IMR-90 (cell line): ENCODE measurements at regions not wholly inside any gene's neighbourhood (a gene's known extent, or its start where the extent isn't known, plus 50 kb on each side); places are given as distances from the start of the nearest gene placed in this dataset.

Experiments used
- ATAC-seq: fragments of 200-7000 bp; cut with Tn5 transposase; 2 replicates; pipeline ENCODE4 v1.9.1; 2020; ENCODE audit warnings: low read depth, mild to moderate bottlenecking, moderate library complexity
- BruUV-seq: library from RNA; stranded (reverse); fragments of 400-500 nt; replicated peaks from 2 replicates; lab custom pipeline; 2021; lab: Mats Ljungman, UMichigan
- CTCF ChIA-PET: fragments of 300-600 bp; formaldehyde crosslinking; extraction: SDS; loops from one replicate; lab custom pipeline; 2021; ENCODE audit warnings: antibody characterized with exemption; lab: Yijun Ruan, JAX
- POLR2A ChIA-PET: fragments of 300-600 bp; sonication (Branson Sonifier 250); formaldehyde crosslinking; loops from one replicate; lab custom pipeline; 2022; ENCODE audit warnings: antibody characterized with exemption; ENCODE audit not compliant: unreplicated experiment; lab: Charles Lee
- DNase-seq: peaks from one replicate; pipeline ENCODE4 v3.0.0; 2013
- H2AFZ ChIP-seq: replicated peaks from 2 replicates; pipeline ENCODE3; 2013; ENCODE audit warnings: low read length, mild to moderate bottlenecking; ENCODE audit not compliant: poor library complexity
- H2AK5ac ChIP-seq: 2 replicates; pipeline ENCODE4 v1.6.1; 2013; ENCODE audit warnings: low read depth, low read length, inconsistent platforms
- H2AK9ac ChIP-seq: replicated peaks from 2 replicates; pipeline ENCODE3; 2013; ENCODE audit warnings: mild to moderate bottlenecking, low read depth, low read length, moderate library complexity; ENCODE audit not compliant: poor library complexity
- H2BK120ac ChIP-seq: 2 replicates; pipeline ENCODE4 v1.6.1; 2013; ENCODE audit warnings: low read depth, low read length, inconsistent platforms
- H2BK15ac ChIP-seq: 3 replicates; pipeline ENCODE4 v1.6.1; 2013; ENCODE audit warnings: low read depth, low read length, inconsistent platforms
- H2BK20ac ChIP-seq: 2 replicates; pipeline ENCODE4 v1.6.1; 2013; ENCODE audit warnings: low read depth, mild to moderate bottlenecking, inconsistent platforms, low read length, moderate library complexity
- H2BK5ac ChIP-seq: 2 replicates; pipeline ENCODE4 v1.6.1; 2013; ENCODE audit warnings: mild to moderate bottlenecking, low read depth, low read length, inconsistent platforms; ENCODE audit not compliant: poor library complexity, severe bottlenecking
- H3K14ac ChIP-seq: replicated peaks from 2 replicates; pipeline ENCODE4 v1.6.1; 2013; ENCODE audit warnings: low read depth, low read length, inconsistent platforms
- H3K18ac ChIP-seq: 2 replicates; pipeline ENCODE4 v1.6.1; 2013; ENCODE audit warnings: low read depth, low read length, control low read depth
- H3K23ac ChIP-seq: 2 replicates; pipeline ENCODE4 v1.6.1; 2013; ENCODE audit warnings: low read depth, low read length, inconsistent platforms
- H3K27ac ChIP-seq: 2 replicates; pipeline ENCODE4 v1.5.1; 2013; ENCODE audit warnings: mild to moderate bottlenecking, control low read depth, low read length; ENCODE audit not compliant: insufficient read depth
- H3K27me3 ChIP-seq: 2 replicates; pipeline ENCODE4 v1.6.1; 2013; ENCODE audit warnings: low read length; ENCODE audit not compliant: control insufficient read depth, insufficient read depth
- H3K36me3 ChIP-seq: 2 replicates; pipeline ENCODE4 v1.6.1; 2013; ENCODE audit warnings: low read length, mixed read lengths; ENCODE audit not compliant: control insufficient read depth, insufficient read depth
- H3K4ac ChIP-seq: 2 replicates; pipeline ENCODE4 v1.6.1; 2013; ENCODE audit warnings: low read depth, low read length, inconsistent platforms
- H3K4me1 ChIP-seq: 2 replicates; pipeline ENCODE4 v1.6.1; 2013; ENCODE audit warnings: low read length, mixed read lengths; ENCODE audit not compliant: control insufficient read depth, insufficient read depth
- H3K4me2 ChIP-seq: 2 replicates; pipeline ENCODE4 v1.6.1; 2013; ENCODE audit warnings: low read depth, mild to moderate bottlenecking, control low read depth, low read length, moderate library complexity
- H3K4me3 ChIP-seq: 2 replicates; pipeline ENCODE4 v1.5.1; 2013; ENCODE audit warnings: low read depth, mild to moderate bottlenecking, control low read depth, low read length, moderate library complexity; ENCODE audit not compliant: insufficient read depth
- H3K56ac ChIP-seq: 2 replicates; pipeline ENCODE4 v1.6.1; 2013; ENCODE audit warnings: low read length, inconsistent platforms; ENCODE audit not compliant: insufficient read depth; ENCODE audit errors: extremely low read depth
- H3K79me1 ChIP-seq, 2 experiments: 2 replicates each; pipeline ENCODE4 v1.6.1; 2013; ENCODE audit warnings: low read length in 2 of 2, inconsistent platforms in 1 of 2, low read depth in 1 of 2
- H3K9ac ChIP-seq: 2 replicates; pipeline ENCODE4 v1.6.1; 2013; ENCODE audit warnings: low read depth, low read length, control low read depth
- H3K9me1 ChIP-seq: 2 replicates; pipeline ENCODE4 v1.6.1; 2013; ENCODE audit warnings: low read length, inconsistent platforms; ENCODE audit not compliant: insufficient read depth
- H3K9me3 ChIP-seq: 2 replicates; pipeline ENCODE4 v1.6.1; 2013; ENCODE audit warnings: low read length; ENCODE audit not compliant: control insufficient read depth, insufficient read depth
- H4K20me1 ChIP-seq: 2 replicates; pipeline ENCODE4 v1.6.1; 2013; ENCODE audit warnings: low read length, inconsistent platforms; ENCODE audit not compliant: insufficient read depth
- H4K5ac ChIP-seq: 2 replicates; pipeline ENCODE4 v1.6.1; 2013; ENCODE audit warnings: mild to moderate bottlenecking, low read depth, low read length, control low read depth
- H4K8ac ChIP-seq, 2 experiments: 2 replicates each; pipeline ENCODE4 v1.6.1; 2013; ENCODE audit warnings: low read depth in 2 of 2, low read length in 2 of 2, control low read depth in 1 of 2, inconsistent platforms in 1 of 2
- H4K91ac ChIP-seq: 2 replicates; pipeline ENCODE4 v1.6.1; 2013; ENCODE audit warnings: low read depth, low read length, inconsistent platforms; ENCODE audit not compliant: insufficient read depth
- BHLHE40 ChIP-seq: fragments of 150-350 bp; IDR thresholded peaks from 2 replicates; pipeline ENCODE4 v1.6.1; 2016; ENCODE audit warnings: mild to moderate bottlenecking, low read depth, low read length
- CEBPB ChIP-seq: IDR thresholded peaks from 2 replicates; pipeline ENCODE4 v1.6.1; 2012; ENCODE audit warnings: low read depth, low read length, improper control_type of control experiment
- CHD1 ChIP-seq: IDR thresholded peaks from 2 replicates; pipeline ENCODE4 v1.6.1; 2012; ENCODE audit warnings: low read depth, low read length, improper control_type of control experiment
- FOS ChIP-seq: fragments of 150-350 bp; IDR thresholded peaks from 2 replicates; pipeline ENCODE4 v1.6.1; 2016; ENCODE audit warnings: low read depth, low read length
- MAFK ChIP-seq: IDR thresholded peaks from 2 replicates; pipeline ENCODE4 v1.6.1; 2012; ENCODE audit warnings: low read depth, low read length, improper control_type of control experiment
- MAZ ChIP-seq: IDR thresholded peaks from 2 replicates; pipeline ENCODE4 v1.6.1; 2012; ENCODE audit warnings: low read depth, mild to moderate bottlenecking, low read length, improper control_type of control experiment, moderate library complexity, borderline replicate concordance
- MXI1 ChIP-seq: IDR thresholded peaks from 2 replicates; pipeline ENCODE4 v1.6.1; 2012; ENCODE audit warnings: low read depth, mild to moderate bottlenecking, low read length, moderate library complexity, borderline replicate concordance
- NFE2L2 ChIP-seq: fragments of 150-350 bp; IDR thresholded peaks from 2 replicates; pipeline ENCODE4 v1.6.1; 2016; ENCODE audit warnings: low read depth, mild to moderate bottlenecking, low read length
- POLR2A ChIP-seq: IDR thresholded peaks from 2 replicates; pipeline ENCODE4 v1.6.1; 2012; ENCODE audit warnings: mild to moderate bottlenecking, low read depth, low read length
- RAD21 ChIP-seq: IDR thresholded peaks from 2 replicates; pipeline ENCODE4 v1.6.1; 2012; ENCODE audit warnings: low read length, improper control_type of control experiment
- RCOR1 ChIP-seq: IDR thresholded peaks from 2 replicates; pipeline ENCODE4 v1.6.1; 2012; ENCODE audit warnings: mild to moderate bottlenecking, low read length, improper control_type of control experiment; ENCODE audit not compliant: insufficient replicate concordance
- RFX5 ChIP-seq: IDR thresholded peaks from 2 replicates; pipeline ENCODE4 v1.8.0; 2012; ENCODE audit warnings: low read depth, mild to moderate bottlenecking, low read length, moderate library complexity
- SMC3 ChIP-seq: fragments of 150-350 bp; IDR thresholded peaks from 2 replicates; pipeline ENCODE4 v1.6.1; 2016; ENCODE audit warnings: low read depth, mild to moderate bottlenecking, antibody characterized with exemption, low read length, moderate library complexity
- WGBS, 2 experiments: methylation state at CpG; one replicate each; pipeline versions ENCODE4 v1.1.5 to v1.1.7; 2013; ENCODE audit warnings: missing lambda C conversion rate in 2 of 2; ENCODE audit not compliant: insufficient read length in 1 of 2; ENCODE audit errors: extremely low coverage in 2 of 2; 5-methylcytosine and 5-hydroxymethylcytosine counted together
- dilution Hi-C: fragments of 300-500 bp; cut with HindIII; formaldehyde crosslinking; loops from one replicate; pipeline ENCODE4 v1.14.3; 2018; ENCODE audit warnings: low sequenced_read_pairs; ENCODE audit not compliant: unreplicated experiment
- in situ Hi-C: fragments of 300-500 bp; cut with MboI; formaldehyde crosslinking; loops from 3 replicates; pipeline ENCODE4 v1.14.3; 2019; ENCODE audit warnings: low sequenced_read_pairs, inconsistent platforms, mixed read lengths
- intact Hi-C: fragments of 100-400 bp; cut with micrococcal nuclease; formaldehyde crosslinking; loops from 2 replicates; pipeline ENCODE4 v1.10.0; 2022
- TF ChIP-seq, protein P1 (sequence below): conservative IDR thresholded peaks from 2 replicates; pipeline ENCODE4 v1.5.1; 2012; ENCODE audit warnings: mild to moderate bottlenecking, low read depth, low read length, improper control_type of control experiment
- TF ChIP-seq, protein P2 (sequence below): fragments of 150-350 bp; IDR thresholded peaks from 2 replicates; pipeline ENCODE4 v1.6.1; 2017; ENCODE audit warnings: mild to moderate bottlenecking, antibody characterized with exemption, low read length, low read depth
- TF ChIP-seq, protein P3 (sequence below): fragments of 150-350 bp; IDR thresholded peaks from 2 replicates; pipeline ENCODE4 v1.6.1; 2016; ENCODE audit warnings: low read depth, mild to moderate bottlenecking, low read length, moderate library complexity, borderline replicate concordance

DNA sequence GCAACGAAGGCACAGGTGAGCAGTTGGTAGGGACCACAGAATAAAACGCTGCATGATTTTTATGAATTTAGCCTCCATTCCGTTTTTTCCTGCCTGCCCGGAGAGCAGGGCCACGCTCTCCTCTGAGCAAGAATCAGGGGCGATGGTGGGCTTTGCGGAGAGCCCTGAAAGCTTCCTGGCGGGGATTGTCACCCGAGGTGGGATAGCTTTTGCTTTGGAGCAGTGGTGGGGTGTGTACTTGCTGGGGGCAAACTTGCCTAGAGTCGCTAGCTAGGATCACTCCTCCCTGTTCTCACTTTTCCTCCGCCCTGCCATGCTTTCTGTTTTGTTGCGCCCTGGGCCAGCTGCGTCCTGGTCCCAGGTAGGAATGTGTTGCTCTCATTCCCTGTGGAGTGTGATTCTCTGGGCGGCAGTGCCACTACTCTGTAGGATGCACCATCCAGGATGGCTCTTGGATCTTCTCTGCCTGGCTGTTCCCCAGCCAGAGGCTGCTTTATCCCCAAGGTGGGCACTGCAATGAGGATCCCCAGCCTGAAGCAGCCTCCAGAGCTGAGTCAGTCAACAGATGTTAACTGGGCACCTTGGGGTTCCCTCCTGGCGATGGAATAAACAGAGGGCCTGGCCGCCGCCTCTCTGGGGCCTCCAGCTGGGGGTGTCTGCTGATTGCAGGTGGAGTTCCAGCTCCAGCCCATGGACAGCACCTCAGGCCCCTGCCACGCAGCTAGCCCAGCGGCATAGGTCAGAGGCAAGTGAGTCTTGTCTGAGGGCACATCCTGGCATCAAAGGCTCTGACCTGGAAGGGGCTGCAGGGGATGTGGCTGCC, 360.9 kb upstream of the TNRC6C start:
- CTCF ChIA-PET: no interaction called here
- Histone ChIP-seq H3K27me3 (peaks cover 50% of the 10 kb centered on the region), H3K9me1 (no peaks in the 10 kb centered on the region), H3K56ac (no peak overlapping the region), H4K8ac (no peak overlapping the region), H2BK120ac (no peak overlapping the region), H4K5ac (no peak overlapping the region), H2AK9ac (no peak overlapping the region), H4K91ac (no peak overlapping the region), H2AFZ (no peak overlapping the region), H3K36me3 (no peaks in the 10 kb centered on the region), H2BK5ac (no peak overlapping the region), H3K9ac (no peak overlapping the region), H4K20me1 (no peaks in the 10 kb centered on the region), H3K14ac (no peak overlapping the region), H2AK5ac (no peak overlapping the region), H3K4me3 (no peak overlapping the region), H2BK20ac (no peak overlapping the region), H3K79me1 (no peaks in the 10 kb centered on the region), H2BK15ac (no peak overlapping the region), H3K4ac (no peak overlapping the region), H3K23ac (no peak overlapping the region), H3K9me3 (no peaks in the 10 kb centered on the region), H3K4me1 (peaks cover 2% of the 10 kb centered on the region; the same call in 1 of the 2 replicates), H3K18ac (no peak overlapping the region), H3K27ac (no peak overlapping the region), H3K4me2 (no peak overlapping the region)
- intact Hi-C loops (no loop called here), in situ Hi-C loops (no loop called here), dilution Hi-C loops (no loop called here)
- BruUV-seq: no TSS peak
- POLR2A ChIA-PET: no interaction called here
- no peak for TF ChIP-seq CEBPB
- TF ChIP-seq MAFK: no peak
- TF ChIP-seq, protein P1, sequence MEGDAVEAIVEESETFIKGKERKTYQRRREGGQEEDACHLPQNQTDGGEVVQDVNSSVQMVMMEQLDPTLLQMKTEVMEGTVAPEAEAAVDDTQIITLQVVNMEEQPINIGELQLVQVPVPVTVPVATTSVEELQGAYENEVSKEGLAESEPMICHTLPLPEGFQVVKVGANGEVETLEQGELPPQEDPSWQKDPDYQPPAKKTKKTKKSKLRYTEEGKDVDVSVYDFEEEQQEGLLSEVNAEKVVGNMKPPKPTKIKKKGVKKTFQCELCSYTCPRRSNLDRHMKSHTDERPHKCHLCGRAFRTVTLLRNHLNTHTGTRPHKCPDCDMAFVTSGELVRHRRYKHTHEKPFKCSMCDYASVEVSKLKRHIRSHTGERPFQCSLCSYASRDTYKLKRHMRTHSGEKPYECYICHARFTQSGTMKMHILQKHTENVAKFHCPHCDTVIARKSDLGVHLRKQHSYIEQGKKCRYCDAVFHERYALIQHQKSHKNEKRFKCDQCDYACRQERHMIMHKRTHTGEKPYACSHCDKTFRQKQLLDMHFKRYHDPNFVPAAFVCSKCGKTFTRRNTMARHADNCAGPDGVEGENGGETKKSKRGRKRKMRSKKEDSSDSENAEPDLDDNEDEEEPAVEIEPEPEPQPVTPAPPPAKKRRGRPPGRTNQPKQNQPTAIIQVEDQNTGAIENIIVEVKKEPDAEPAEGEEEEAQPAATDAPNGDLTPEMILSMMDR: no peak
- TF ChIP-seq MXI1: no peak
- TF ChIP-seq RCOR1: no peak
- TF ChIP-seq, protein P2, sequence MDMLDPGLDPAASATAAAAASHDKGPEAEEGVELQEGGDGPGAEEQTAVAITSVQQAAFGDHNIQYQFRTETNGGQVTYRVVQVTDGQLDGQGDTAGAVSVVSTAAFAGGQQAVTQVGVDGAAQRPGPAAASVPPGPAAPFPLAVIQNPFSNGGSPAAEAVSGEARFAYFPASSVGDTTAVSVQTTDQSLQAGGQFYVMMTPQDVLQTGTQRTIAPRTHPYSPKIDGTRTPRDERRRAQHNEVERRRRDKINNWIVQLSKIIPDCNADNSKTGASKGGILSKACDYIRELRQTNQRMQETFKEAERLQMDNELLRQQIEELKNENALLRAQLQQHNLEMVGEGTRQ: no peak
- no peak for TF ChIP-seq FOS
- no peak for TF ChIP-seq POLR2A
- TF ChIP-seq RAD21: no peak
- no peak for TF ChIP-seq CHD1
- TF ChIP-seq SMC3: no peak
- no peak for TF ChIP-seq RFX5
- TF ChIP-seq MAZ: no peak
- TF ChIP-seq NFE2L2: no peak
- TF ChIP-seq BHLHE40: no peak
- TF ChIP-seq, protein P3, sequence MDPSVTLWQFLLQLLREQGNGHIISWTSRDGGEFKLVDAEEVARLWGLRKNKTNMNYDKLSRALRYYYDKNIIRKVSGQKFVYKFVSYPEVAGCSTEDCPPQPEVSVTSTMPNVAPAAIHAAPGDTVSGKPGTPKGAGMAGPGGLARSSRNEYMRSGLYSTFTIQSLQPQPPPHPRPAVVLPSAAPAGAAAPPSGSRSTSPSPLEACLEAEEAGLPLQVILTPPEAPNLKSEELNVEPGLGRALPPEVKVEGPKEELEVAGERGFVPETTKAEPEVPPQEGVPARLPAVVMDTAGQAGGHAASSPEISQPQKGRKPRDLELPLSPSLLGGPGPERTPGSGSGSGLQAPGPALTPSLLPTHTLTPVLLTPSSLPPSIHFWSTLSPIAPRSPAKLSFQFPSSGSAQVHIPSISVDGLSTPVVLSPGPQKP: no peak
- WGBS, 2 experiments: 58% methylated on average over 6 of the region's 19 CpGs; no CpG with 5 or more reads in 1 of the 2 experiments
- ATAC-seq: no peak
- DNase-seq: no peak
